ENCODE measurements at regions not wholly inside any gene's neighbourhood (a gene's known extent, or its start where the extent isn't known, plus 50 kb on each side); places are given as distances from the start of the nearest gene placed in this dataset.
"Not testable (repeated sequence)": the region's sequence is repeated elsewhere in the genome, so short reads cannot be mapped to it uniquely, and the experiment has no call there.

DNA sequence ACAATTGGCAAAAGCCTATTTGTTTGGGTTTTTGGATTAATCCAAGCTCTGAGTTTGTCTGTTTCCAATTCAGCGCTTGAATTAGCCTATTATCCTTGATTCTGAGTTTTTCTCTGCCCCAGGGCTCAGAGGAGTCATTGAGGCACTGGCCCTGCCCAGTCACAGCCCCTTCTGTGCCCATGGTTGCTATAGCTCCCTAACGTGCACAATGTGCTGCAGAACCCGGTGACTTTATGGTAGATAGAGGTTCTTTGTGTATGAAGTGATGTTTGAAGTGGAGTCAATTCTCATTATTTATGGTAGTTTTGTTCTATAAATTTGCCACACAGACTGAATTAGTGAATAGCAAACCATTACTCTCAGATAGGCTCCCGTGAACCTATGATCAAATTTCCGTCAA, 182.0 kb upstream of the FOLH1 start:
- not testable (repeated sequence) for H2BK120ac ChIP-seq (ENCODE audit: low read depth, low read length); H2AFZ ChIP-seq (ENCODE audit: low read length); H3K9me3 ChIP-seq (replicated peaks in 1 of 2; ENCODE audit: control insufficient read depth in 2 of 2, insufficient read depth in 1 of 2, low read depth in 1 of 2, low read length in 2 of 2); DNase-seq (ENCODE audit: low spot score); H3K27me3 ChIP-seq (ENCODE audit: control insufficient read depth in 3 of 3, insufficient read depth in 3 of 3, low read depth in 1 of 3, low read length in 3 of 3); H2AK5ac ChIP-seq (ENCODE audit: low read depth, low read length); H4K8ac ChIP-seq (ENCODE audit: low read depth, low read length); H3K4me3 ChIP-seq (ENCODE audit: low read length in 2 of 2); H3K14ac ChIP-seq (ENCODE audit: low read length); H3K79me1 ChIP-seq (ENCODE audit: low read depth, low read length); H3K4ac ChIP-seq (ENCODE audit: low read length); H3K23ac ChIP-seq (ENCODE audit: low read depth, low read length, poor library complexity); H3K27ac ChIP-seq (replicated peaks; ENCODE audit: low read length); H2BK12ac ChIP-seq (ENCODE audit: low read length); H3K4me2 ChIP-seq (ENCODE audit: insufficient read depth, low read length, poor library complexity, severe bottlenecking); H4K91ac ChIP-seq (ENCODE audit: low read depth, low read length, poor library complexity); H2BK15ac ChIP-seq (ENCODE audit: low read length); H3K4me1 ChIP-seq (ENCODE audit: control insufficient read depth in 2 of 2, insufficient read depth in 1 of 2, low read depth in 1 of 2, low read length in 2 of 2); H2BK5ac ChIP-seq (ENCODE audit: low read length); H3K9ac ChIP-seq (ENCODE audit: low read depth, low read length, poor library complexity); H3K36me3 ChIP-seq (replicated peaks in 1 of 2; ENCODE audit: control insufficient read depth in 2 of 2, insufficient read depth in 2 of 2, low read length in 2 of 2); H3K18ac ChIP-seq (ENCODE audit: low read length)
- no CpG with 5 or more reads among the region's 5 CpGs for WGBS, 2 donors (ENCODE audit: extremely low coverage in 2 of 2, insufficient read length in 2 of 2, insufficient replicate concordance in 1 of 2)

DNA sequence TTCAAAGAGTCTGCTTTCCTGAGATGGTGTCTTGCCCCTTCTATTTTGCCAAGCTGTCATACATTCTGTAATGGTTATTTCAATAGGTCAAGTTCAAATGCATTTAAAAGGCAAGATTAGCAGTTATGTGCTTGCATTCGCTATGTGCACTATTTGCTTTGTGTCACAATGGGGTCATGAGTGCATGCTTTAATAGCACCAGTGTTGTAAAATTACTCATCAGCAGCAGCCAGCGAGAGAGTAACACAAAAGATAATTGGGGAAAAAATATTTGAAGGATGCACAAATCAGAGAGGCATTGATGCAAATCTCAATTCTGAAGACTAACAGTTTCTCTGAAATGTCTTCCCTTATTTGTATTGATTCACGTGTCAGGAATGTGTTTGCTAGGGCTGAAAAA, 180.7 kb upstream of the FOLH1 start:
- H4K8ac ChIP-seq (ENCODE audit: low read depth, low read length); H3K4ac ChIP-seq (ENCODE audit: low read length); H3K9me3 ChIP-seq (replicated peaks in 1 of 2; ENCODE audit: control insufficient read depth in 2 of 2, insufficient read depth in 1 of 2, low read depth in 1 of 2, low read length in 2 of 2); H3K79me1 ChIP-seq (ENCODE audit: low read depth, low read length); H2BK12ac ChIP-seq (ENCODE audit: low read length); H3K18ac ChIP-seq (ENCODE audit: low read length); H3K4me2 ChIP-seq (ENCODE audit: insufficient read depth, low read length, poor library complexity, severe bottlenecking); H3K4me1 ChIP-seq (ENCODE audit: control insufficient read depth in 2 of 2, insufficient read depth in 1 of 2, low read depth in 1 of 2, low read length in 2 of 2); H3K9ac ChIP-seq (ENCODE audit: low read depth, low read length, poor library complexity); H3K4me3 ChIP-seq (ENCODE audit: low read length in 2 of 2); H3K23ac ChIP-seq (ENCODE audit: low read depth, low read length, poor library complexity); H2BK5ac ChIP-seq (ENCODE audit: low read length); H4K91ac ChIP-seq (ENCODE audit: low read depth, low read length, poor library complexity); H2AK5ac ChIP-seq (ENCODE audit: low read depth, low read length); H2AFZ ChIP-seq (ENCODE audit: low read length); DNase-seq (ENCODE audit: low spot score); H3K14ac ChIP-seq (ENCODE audit: low read length); H3K27ac ChIP-seq (replicated peaks; ENCODE audit: low read length); H2BK15ac ChIP-seq (ENCODE audit: low read length); H2BK120ac ChIP-seq (ENCODE audit: low read depth, low read length); H3K27me3 ChIP-seq (ENCODE audit: control insufficient read depth in 3 of 3, insufficient read depth in 3 of 3, low read depth in 1 of 3, low read length in 3 of 3); H3K36me3 ChIP-seq (replicated peaks in 1 of 2; ENCODE audit: control insufficient read depth in 2 of 2, insufficient read depth in 2 of 2, low read length in 2 of 2): not testable (repeated sequence)
- WGBS, 2 donors (ENCODE audit: extremely low coverage in 2 of 2, insufficient read length in 2 of 2, insufficient replicate concordance in 1 of 2), result no CpG with 5 or more reads among the region's 3 CpGs

DNA sequence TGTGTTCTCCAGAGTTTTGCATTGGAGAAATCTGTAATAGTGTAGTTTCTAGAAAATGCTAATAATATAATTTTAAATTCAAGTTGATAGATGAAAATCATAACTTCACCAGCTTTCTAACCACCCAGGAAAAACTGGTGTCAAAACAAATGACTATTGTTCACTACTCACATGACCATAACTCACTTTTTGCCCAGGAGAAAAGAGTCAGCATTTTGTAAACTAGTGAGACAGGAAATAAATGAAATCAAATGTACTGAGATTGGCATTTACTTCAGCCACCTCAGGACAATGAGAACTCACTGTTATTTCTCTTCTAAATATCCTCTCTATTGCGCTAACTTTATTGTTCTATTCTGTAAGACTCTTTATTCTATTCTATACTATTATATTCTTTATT, 176.0 kb upstream of the FOLH1 start:
- not testable (repeated sequence) for H2AFZ ChIP-seq (ENCODE audit: low read length); H3K4ac ChIP-seq (ENCODE audit: low read length); H2BK5ac ChIP-seq (ENCODE audit: low read length); DNase-seq (ENCODE audit: low spot score); H2BK120ac ChIP-seq (ENCODE audit: low read depth, low read length); H3K4me1 ChIP-seq (ENCODE audit: control insufficient read depth in 2 of 2, insufficient read depth in 1 of 2, low read depth in 1 of 2, low read length in 2 of 2); H4K8ac ChIP-seq (ENCODE audit: low read depth, low read length); H3K36me3 ChIP-seq (replicated peaks in 1 of 2; ENCODE audit: control insufficient read depth in 2 of 2, insufficient read depth in 2 of 2, low read length in 2 of 2); H4K91ac ChIP-seq (ENCODE audit: low read depth, low read length, poor library complexity); H3K79me1 ChIP-seq (ENCODE audit: low read depth, low read length); H3K4me3 ChIP-seq (ENCODE audit: low read length in 2 of 2); H3K9ac ChIP-seq (ENCODE audit: low read depth, low read length, poor library complexity); H3K4me2 ChIP-seq (ENCODE audit: insufficient read depth, low read length, poor library complexity, severe bottlenecking); H3K23ac ChIP-seq (ENCODE audit: low read depth, low read length, poor library complexity); H3K14ac ChIP-seq (ENCODE audit: low read length); H3K27me3 ChIP-seq (ENCODE audit: control insufficient read depth in 3 of 3, insufficient read depth in 3 of 3, low read depth in 1 of 3, low read length in 3 of 3); H2AK5ac ChIP-seq (ENCODE audit: low read depth, low read length); H3K18ac ChIP-seq (ENCODE audit: low read length); H3K9me3 ChIP-seq (replicated peaks in 1 of 2; ENCODE audit: control insufficient read depth in 2 of 2, insufficient read depth in 1 of 2, low read depth in 1 of 2, low read length in 2 of 2); H2BK15ac ChIP-seq (ENCODE audit: low read length); H2BK12ac ChIP-seq (ENCODE audit: low read length); H3K27ac ChIP-seq (replicated peaks; ENCODE audit: low read length)
- WGBS, 2 donors (ENCODE audit: extremely low coverage in 2 of 2, insufficient read length in 2 of 2, insufficient replicate concordance in 1 of 2), result no CpG with 5 or more reads among the region's 1 CpG

DNA sequence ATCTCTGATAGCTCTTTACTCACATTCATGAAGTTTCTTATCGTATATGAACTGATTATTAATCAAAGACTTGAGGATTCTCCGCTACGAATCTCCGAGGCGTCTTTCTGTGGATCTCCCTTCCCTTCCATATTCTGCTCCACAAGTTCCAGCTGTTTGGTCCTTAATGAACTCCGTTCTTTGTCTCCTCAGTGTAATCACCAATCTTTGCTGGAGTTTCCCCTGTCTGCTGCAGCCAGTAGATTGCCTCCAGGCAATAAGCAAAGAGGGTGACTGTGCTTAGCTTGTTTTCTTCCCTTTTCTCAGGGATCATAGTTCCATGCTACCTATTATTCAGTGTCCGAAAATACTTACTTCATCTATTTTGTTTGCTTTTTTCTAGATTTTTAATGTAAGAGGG, 169.6 kb upstream of the FOLH1 start:
- DNase-seq (ENCODE audit: low spot score), result no peak
- no peak overlapping the region for H3K27ac ChIP-seq (replicated peaks; ENCODE audit: low read length)
- no peak overlapping the region for H2AK5ac ChIP-seq (ENCODE audit: low read depth, low read length)
- no peak overlapping the region for H4K91ac ChIP-seq (ENCODE audit: low read depth, low read length, poor library complexity)
- WGBS, 2 donors (ENCODE audit: extremely low coverage in 2 of 2, insufficient read length in 2 of 2, insufficient replicate concordance in 1 of 2), result no CpG with 5 or more reads among the region's 7 CpGs
- H3K18ac ChIP-seq (ENCODE audit: low read length), result no peak overlapping the region
- H2BK15ac ChIP-seq (ENCODE audit: low read length), result no peak overlapping the region
- no peaks in the 10 kb centered on the region for H3K4me1 ChIP-seq (ENCODE audit: control insufficient read depth in 2 of 2, insufficient read depth in 1 of 2, low read depth in 1 of 2, low read length in 2 of 2)
- no peaks in the 10 kb centered on the region for H3K36me3 ChIP-seq (replicated peaks in 1 of 2; ENCODE audit: control insufficient read depth in 2 of 2, insufficient read depth in 2 of 2, low read length in 2 of 2)
- H3K9ac ChIP-seq (ENCODE audit: low read depth, low read length, poor library complexity), result no peak overlapping the region
- no peak overlapping the region for H3K4me3 ChIP-seq (ENCODE audit: low read length in 2 of 2)
- H3K27me3 ChIP-seq (ENCODE audit: control insufficient read depth in 3 of 3, insufficient read depth in 3 of 3, low read depth in 1 of 3, low read length in 3 of 3), result no peaks in the 10 kb centered on the region
- no peaks in the 10 kb centered on the region for H3K9me3 ChIP-seq (replicated peaks in 1 of 2; ENCODE audit: control insufficient read depth in 2 of 2, insufficient read depth in 1 of 2, low read depth in 1 of 2, low read length in 2 of 2)
- no peak overlapping the region for H2BK12ac ChIP-seq (ENCODE audit: low read length)
- H2AFZ ChIP-seq (ENCODE audit: low read length), result no peak overlapping the region
- no peak overlapping the region for H2BK5ac ChIP-seq (ENCODE audit: low read length)
- no peak overlapping the region for H4K8ac ChIP-seq (ENCODE audit: low read depth, low read length)
- H3K23ac ChIP-seq (ENCODE audit: low read depth, low read length, poor library complexity), result no peak overlapping the region
- no peak overlapping the region for H3K4ac ChIP-seq (ENCODE audit: low read length)
- no peak overlapping the region for H3K14ac ChIP-seq (ENCODE audit: low read length)
- H2BK120ac ChIP-seq (ENCODE audit: low read depth, low read length), result no peak overlapping the region
- H3K4me2 ChIP-seq (ENCODE audit: insufficient read depth, low read length, poor library complexity, severe bottlenecking), result no peak overlapping the region
- no peaks in the 10 kb centered on the region for H3K79me1 ChIP-seq (ENCODE audit: low read depth, low read length)
